GM18868 (cell line): ENCODE measurements at regions not wholly inside any gene's neighbourhood (a gene's known extent, or its start where the extent isn't known, plus 50 kb on each side); places are given as distances from the start of the nearest gene placed in this dataset.

ENCODE experiments used
- ATAC-seq: cut with Tn5 transposase; IDR thresholded peaks from one replicate; pipeline ENCODE4 v1.9.1; 2021; ENCODE audit warnings: mild to moderate bottlenecking, moderate library complexity; ENCODE audit not compliant: unreplicated experiment

DNA sequence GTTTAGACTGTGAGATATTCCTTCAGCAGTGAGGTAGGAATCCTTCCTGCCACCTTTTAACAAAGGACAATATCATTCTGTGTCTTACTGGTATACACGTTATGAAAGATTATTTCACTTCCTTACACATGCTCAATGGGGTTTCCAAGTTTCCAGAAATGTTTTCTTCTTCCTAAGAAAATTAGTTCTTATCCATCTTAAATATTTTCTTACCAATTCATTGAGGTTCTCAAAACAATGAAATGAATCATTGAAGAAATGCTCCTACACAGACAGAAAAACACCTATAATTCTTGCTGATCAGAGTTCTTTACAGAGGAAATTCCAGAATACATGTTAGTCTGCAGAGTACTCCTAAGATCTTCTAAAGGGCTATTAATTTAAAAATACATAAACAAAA lies 51.4 kb upstream of the SEC61G start:
- no peak for ATAC-seq

- peak; percentile 80 for ATAC-seq
Measured at GRCh38 chr7:54811041-54811845, 52.2 kb upstream of the SEC61G start.

DNA sequence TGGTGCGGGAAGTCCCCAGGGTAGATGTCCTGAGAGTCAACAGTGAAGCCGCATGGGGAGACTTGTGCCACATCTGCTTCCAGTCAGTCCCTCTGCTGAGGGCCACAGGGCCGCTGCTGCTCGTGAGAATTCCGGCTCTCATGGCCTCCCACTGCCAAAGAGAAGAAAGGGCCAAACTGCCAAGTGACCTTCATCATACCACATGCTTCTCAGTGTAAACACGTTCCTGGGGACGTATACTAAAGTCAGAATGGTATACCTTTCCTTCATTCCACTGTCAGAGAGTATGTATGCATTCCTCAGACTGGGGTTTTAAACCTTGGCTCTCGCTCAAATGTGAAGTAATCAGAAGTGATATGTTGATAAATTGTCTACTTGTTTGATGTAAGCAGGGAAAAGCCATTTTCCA lies 52.8 kb upstream of the SEC61G start:
- peak; percentile 13 for ATAC-seq

- ATAC-seq = no peak
Measured at GRCh38 chr7:54812756-54813322, 53.8 kb upstream of the SEC61G start.

- ATAC-seq = no peak
Measured at GRCh38 chr7:54813398-54813797, 54.4 kb upstream of the SEC61G start.

DNA sequence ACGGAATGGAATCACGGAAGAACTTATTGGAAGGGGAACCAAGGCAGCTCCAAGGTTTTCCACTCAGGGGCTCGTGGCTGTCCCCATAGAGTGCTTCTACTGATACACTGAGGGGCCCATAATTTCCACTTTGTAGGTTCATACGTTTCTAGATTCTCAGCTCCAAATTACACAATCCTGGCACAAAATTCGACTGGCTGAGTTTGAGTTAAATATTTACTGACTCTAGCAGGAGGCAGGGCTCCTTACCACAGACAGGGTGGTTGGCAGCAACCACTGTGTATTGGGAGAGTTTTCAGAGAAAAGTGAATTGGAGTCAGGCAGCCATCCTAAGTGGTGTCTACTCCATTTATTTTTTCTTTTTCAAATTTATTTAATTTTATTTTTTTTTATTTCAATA lies 55.4 kb upstream of the SEC61G start:
- no peak for ATAC-seq

GRCh38 chr7:54817152-54817551 lies 58.1 kb upstream of the SEC61G start:
- no peak for ATAC-seq

DNA sequence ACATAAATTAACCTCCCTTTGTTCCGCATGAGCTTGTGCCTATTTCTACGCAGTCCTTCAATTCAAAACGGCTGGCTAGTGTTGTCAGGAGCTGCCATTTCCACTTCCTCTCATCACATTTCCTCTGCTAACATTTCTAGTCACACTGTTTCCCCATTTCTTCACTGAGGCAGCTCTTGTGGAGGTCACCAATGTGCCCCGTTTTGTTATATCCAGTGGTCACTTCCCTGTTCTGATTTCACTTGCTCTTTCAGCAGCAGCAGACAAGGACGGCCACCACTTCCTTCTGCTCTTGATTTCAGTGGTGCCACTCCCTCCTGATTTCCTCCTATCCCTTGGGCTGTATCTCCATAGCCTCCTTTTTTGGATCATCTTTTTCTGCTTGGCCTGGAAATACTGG lies 64.8 kb upstream of the SEC61G start:
- ATAC-seq = no peak

- ATAC-seq = no peak
Measured at GRCh38 chr7:54824655-54825054, 65.6 kb upstream of the SEC61G start.

GRCh38 chr7:54825368-54825767 lies 66.4 kb upstream of the SEC61G start:
- ATAC-seq = no peak

GRCh38 chr7:54827734-54828133 lies 68.7 kb upstream of the SEC61G start:
- ATAC-seq = no peak

- no peak for ATAC-seq
Measured at GRCh38 chr7:54831046-54831643, 72.1 kb upstream of the SEC61G start.

DNA sequence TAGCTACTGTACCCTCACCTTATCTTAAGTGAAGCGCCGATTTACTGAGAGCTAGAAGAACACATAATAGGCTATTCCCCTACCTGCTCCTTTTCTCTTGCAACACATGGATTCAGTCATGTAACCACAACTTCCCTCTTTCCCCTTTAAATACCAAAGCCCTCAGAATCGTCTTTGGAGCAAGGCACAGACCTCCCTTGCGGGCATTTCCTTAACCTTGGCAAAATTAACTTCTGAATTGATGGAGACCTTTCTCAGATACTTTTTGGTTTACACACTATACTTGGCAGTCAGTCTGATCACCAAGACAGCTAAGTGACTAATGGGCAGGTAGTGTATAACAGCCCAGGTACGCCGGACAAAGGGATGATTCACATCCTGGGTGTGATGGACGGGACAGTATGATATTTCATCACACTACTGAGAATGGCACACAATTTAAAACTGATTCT lies 72.7 kb upstream of the SEC61G start:
- no peak for ATAC-seq

GRCh38 chr7:54833001-54833467 lies 74.0 kb upstream of the SEC61G start:
- ATAC-seq = no peak

- no peak for ATAC-seq
Measured at GRCh38 chr7:54837168-54837567, 78.2 kb upstream of the SEC61G start.

GRCh38 chr7:54837761-54838160 lies 78.8 kb upstream of the SEC61G start:
- no peak for ATAC-seq

GRCh38 chr7:54838175-54838910 lies 79.3 kb upstream of the SEC61G start:
- no peak for ATAC-seq

DNA sequence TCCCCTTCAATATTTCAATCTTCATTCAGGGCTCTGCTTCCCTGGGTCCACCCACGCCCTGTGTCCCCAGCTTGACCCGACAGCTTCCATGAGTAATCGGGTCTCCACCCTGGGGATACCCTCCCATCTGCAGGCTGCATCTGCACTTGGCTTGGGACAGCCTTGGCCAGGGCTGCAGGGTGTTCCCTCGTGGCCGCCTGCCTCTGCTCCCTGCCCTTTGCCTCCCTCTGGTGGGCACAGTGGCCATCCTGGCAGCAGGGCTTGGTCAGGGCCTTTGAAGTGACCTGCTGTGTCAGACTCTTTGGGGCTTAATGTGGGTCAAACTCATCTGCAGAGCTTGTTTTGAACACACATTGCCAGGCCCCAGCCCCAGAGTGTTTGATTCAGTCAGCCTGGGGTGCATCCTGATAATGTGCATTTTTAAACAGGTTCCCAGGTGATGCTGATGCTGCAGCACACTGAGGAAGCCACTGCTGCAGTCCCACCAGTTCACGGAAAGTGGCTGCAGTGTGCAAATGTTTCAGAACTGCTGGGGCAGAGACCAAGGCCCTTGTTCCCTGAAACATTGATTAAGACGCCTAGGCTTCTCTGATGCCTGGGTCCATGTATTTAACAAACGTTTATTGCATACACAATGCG lies 80.7 kb upstream of the SEC61G start:
- ATAC-seq = peak; percentile 46

DNA sequence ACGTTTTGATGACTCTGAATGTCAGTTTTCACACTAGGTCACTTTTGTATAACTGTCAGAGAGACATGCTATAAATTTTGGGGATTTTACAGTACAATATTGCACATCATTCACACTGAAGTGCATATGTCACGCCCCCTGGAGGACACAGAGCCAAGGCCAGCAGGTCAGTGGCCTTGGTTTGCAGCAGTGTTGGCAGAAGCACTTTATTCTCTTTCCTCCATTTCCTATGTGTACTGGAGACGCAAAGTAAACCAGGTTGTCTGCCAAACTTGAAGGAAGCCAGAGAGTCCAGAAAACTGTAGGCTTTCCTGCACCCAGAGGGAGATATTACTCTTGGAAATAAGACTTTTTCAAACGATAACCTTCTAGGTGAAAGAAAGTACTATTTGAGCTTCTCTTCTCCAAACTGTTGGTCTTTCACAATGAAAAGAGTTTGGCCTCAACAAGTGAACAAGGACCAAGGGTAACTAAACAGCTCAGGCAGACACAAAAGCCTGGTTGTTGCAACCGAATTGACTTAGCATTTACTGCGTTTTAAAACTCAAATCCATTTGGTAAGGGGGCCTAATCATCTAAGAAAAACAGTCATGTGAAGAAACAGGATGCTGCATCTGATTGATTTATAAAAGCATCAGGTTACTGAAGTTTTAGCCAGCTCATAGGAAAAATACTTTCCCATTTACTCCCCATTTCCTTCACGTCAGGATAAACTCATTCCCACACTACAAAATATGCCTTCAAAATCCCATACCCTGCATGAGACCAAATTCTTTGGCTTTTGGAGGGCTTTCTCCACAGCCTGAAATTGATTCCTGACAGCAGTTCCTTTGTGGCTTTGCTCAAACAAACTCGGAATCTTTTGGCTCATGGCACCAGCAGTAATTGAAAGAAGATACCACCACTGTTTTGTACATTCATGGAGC lies 83.0 kb upstream of the SEC61G start:
- ATAC-seq = no peak

DNA sequence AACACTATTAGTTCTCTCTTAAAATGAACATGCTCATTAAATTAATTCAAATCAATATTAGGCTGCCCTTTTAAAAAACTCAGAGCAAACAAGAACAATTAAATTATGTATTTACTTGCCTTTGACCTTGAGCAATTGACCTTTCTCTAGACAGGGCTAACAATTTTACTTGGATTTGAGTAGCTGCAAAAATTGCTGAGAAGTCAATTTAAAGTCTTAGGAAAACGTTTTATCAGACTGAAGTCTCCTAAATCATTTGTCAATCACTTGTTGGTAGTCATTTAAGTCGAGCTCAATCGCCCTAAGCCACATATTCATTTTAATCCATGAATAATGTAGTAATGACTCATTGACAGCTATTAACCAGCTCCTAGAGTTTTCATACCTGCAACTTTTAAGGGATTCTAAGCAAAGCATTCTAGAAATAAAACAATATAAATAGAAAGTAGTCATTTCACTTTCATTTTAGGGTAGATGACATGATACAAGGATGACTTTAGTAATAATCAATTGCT lies 84.9 kb upstream of the SEC61G start:
- ATAC-seq = peak; percentile 51
